SH-SY5Y (cell line): ENCODE measurements at regions not wholly inside any gene's neighbourhood (a gene's known extent, or its start where the extent isn't known, plus 50 kb on each side); places are given as distances from the start of the nearest gene placed in this dataset.

Experiments
- GATA2 ChIP-seq: IDR thresholded peaks from 2 replicates; pipeline ENCODE4 v1.6.1; 2011; ENCODE audit warnings: mild to moderate bottlenecking, low read depth, low read length
- GATA3 ChIP-seq: IDR thresholded peaks from 2 replicates; pipeline ENCODE4 v1.6.1; 2011; ENCODE audit warnings: low read depth, mild to moderate bottlenecking, low read length, moderate library complexity

DNA sequence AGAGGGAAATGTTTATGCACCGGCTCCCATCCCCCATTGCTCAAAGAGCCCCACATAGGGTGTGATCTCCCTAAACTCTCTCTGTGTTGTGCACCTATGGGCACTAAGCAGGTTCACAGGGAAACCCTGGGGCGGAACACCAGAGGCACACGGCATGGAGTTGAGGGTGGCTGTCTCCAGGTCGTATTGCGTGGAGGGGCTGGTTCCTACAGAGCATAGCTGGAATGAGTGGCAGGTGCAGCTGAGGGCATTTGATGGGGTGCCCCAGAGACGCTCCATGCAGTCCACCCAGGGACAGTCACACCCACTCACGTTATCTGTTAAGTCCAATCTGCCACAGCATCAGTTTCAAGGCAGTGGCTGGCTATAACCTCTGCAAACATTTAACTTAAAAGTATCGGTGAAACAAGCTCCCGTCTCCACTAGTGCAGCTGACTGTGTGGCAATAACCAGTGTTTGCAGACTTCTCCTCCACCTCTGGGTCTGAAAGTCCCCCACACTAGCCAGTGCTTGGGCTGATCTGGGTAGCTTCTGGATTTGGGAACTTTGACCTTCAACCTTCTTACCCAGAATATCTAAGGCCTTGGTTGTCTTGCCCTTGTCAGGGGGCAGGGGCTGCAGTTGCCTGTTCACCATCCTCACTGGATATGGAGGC is 249.2 kb upstream of the ZNF32 start:
- TF ChIP-seq GATA2 (no peak), GATA3 (no peak)
